ENCODE measurements at regions not wholly inside any gene's neighbourhood (a gene's known extent, or its start where the extent isn't known, plus 50 kb on each side); places are given as distances from the start of the nearest gene placed in this dataset.
"Not testable (repeated sequence)": the region's sequence is repeated elsewhere in the genome, so short reads cannot be mapped to it uniquely, and the experiment has no call there.

DNA sequence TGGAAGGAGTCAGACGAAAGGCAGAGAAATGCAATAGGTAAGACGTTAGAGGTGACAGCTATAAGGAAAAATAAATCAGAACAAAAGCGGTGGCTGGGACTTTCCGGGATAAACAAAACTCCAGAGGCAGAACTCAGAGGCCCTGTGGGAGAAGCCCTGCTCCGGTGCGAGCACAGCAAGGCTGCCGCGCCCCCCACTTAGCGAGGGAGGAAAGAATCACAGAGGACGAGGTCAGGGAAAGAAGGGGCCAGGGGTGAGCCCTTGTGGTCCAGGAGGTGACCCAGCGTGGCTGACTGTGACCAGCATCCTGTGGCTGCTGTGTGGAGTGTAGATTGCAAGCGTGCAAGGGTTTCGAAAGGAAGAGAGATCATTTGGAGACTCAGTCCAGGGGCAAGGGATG lies 591.8 kb upstream of the ADARB2 start:
- H3K4me3 ChIP-seq, result no peak overlapping the region
- H3K36me3 ChIP-seq (ENCODE audit: low read depth), result no peaks in the 10 kb centered on the region
- TF ChIP-seq, protein P1, sequence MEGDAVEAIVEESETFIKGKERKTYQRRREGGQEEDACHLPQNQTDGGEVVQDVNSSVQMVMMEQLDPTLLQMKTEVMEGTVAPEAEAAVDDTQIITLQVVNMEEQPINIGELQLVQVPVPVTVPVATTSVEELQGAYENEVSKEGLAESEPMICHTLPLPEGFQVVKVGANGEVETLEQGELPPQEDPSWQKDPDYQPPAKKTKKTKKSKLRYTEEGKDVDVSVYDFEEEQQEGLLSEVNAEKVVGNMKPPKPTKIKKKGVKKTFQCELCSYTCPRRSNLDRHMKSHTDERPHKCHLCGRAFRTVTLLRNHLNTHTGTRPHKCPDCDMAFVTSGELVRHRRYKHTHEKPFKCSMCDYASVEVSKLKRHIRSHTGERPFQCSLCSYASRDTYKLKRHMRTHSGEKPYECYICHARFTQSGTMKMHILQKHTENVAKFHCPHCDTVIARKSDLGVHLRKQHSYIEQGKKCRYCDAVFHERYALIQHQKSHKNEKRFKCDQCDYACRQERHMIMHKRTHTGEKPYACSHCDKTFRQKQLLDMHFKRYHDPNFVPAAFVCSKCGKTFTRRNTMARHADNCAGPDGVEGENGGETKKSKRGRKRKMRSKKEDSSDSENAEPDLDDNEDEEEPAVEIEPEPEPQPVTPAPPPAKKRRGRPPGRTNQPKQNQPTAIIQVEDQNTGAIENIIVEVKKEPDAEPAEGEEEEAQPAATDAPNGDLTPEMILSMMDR (IDR thresholded peaks at IDR 0.05), result no peak
- H3K9me3 ChIP-seq, result peaks cover 58% of the 10 kb centered on the region
- DNase-seq, result no peak
- ATAC-seq, result no peak
- intact Hi-C loops (cut with DNase I, micrococcal nuclease), result no loop called here
- H3K4me1 ChIP-seq (ENCODE audit: low read depth), result no peaks in the 10 kb centered on the region

- TF ChIP-seq, protein P1 (IDR thresholded peaks at IDR 0.05), result no peak
- Histone ChIP-seq H3K9me3 (peaks cover 54% of the 10 kb centered on the region), H3K36me3 (ENCODE audit: low read depth) (no peaks in the 10 kb centered on the region), H3K4me3 (no peak overlapping the region), H3K4me1 (ENCODE audit: low read depth) (no peaks in the 10 kb centered on the region)
- intact Hi-C loops (cut with DNase I, micrococcal nuclease), result no loop called here
- DNase-seq, result no peak
- no peak for ATAC-seq
Measured at GRCh38 chr10:2326411-2326810, 589.1 kb upstream of the ADARB2 start.

- intact Hi-C loops (cut with DNase I, micrococcal nuclease); H3K4me1 ChIP-seq (ENCODE audit: low read depth); H3K36me3 ChIP-seq (ENCODE audit: low read depth); H3K4me3 ChIP-seq; DNase-seq; ATAC-seq: not testable (repeated sequence)
- H3K9me3 ChIP-seq, result peaks cover 43% of the 10 kb centered on the region
Measured at GRCh38 chr10:2315045-2315485, 577.7 kb upstream of the ADARB2 start.

DNA sequence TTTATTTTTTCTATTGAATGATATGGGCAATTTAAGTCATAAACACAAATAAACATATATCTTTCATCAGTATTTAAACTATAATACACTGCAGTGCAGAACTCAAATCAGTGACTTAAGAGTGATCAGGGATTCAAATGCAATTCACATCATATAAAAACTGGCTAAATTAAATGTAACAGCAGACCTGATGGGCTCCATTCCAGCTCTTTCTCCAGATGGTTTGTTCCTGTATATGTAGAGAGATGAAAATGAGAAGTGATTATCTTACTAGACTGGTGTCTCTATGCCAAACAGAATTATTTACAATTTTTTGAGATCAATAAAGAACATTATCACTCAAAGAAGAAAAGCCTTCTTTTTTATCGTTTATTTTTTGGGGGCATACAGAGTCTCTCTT lies 568.8 kb upstream of the ADARB2 start:
- ATAC-seq, result no peak
- no peak for DNase-seq
- H3K4me3 ChIP-seq, result no peak overlapping the region
- H3K9me3 ChIP-seq, result peaks cover 48% of the 10 kb centered on the region
- TF ChIP-seq, protein P1 (IDR thresholded peaks at IDR 0.05), result no peak
- no peaks in the 10 kb centered on the region for H3K36me3 ChIP-seq (ENCODE audit: low read depth)
- intact Hi-C loops (cut with DNase I, micrococcal nuclease), result no loop called here
- no peaks in the 10 kb centered on the region for H3K4me1 ChIP-seq (ENCODE audit: low read depth)

DNA sequence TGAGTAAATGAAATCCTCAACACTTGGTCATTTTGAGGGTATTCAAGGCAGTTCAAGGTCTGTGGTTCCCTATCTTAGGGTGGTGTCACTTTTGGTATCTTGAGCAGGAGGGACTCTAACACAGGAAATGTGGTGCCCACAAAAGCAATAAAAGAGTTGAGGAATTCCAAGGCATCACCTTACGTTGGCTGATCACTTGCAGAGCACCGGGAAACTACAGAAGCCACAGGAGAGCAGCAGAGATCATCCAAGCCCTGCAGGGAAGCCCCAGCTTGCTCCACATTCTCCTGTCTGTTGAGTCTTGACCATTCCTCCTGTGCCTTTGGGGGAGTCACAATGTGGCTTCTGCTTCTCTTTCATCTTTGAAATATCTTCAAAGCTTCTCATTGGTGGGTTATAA lies 565.8 kb upstream of the ADARB2 start:
- Histone ChIP-seq H3K36me3 (ENCODE audit: low read depth) (no peaks in the 10 kb centered on the region), H3K9me3 (peaks cover 61% of the 10 kb centered on the region), H3K4me1 (ENCODE audit: low read depth) (no peaks in the 10 kb centered on the region), H3K4me3 (no peak overlapping the region)
- TF ChIP-seq, protein P1 (IDR thresholded peaks at IDR 0.05), result no peak
- DNase-seq (no peak), ATAC-seq (no peak)
- intact Hi-C loops (cut with DNase I, micrococcal nuclease), result no loop called here

- TF ChIP-seq, protein P1 (IDR thresholded peaks at IDR 0.05), result no peak
- H3K9me3 ChIP-seq, result peaks cover 57% of the 10 kb centered on the region
- H3K4me3 ChIP-seq, result no peak overlapping the region
- ATAC-seq, result no peak
- DNase-seq, result no peak
- no peaks in the 10 kb centered on the region for H3K4me1 ChIP-seq (ENCODE audit: low read depth)
- H3K36me3 ChIP-seq (ENCODE audit: low read depth), result no peaks in the 10 kb centered on the region
- intact Hi-C loops (cut with DNase I, micrococcal nuclease), result no loop called here
Measured at GRCh38 chr10:2301227-2301626, 563.9 kb upstream of the ADARB2 start.

Data from mucosa of descending colon (tissue), 3 donors.